ENCODE measurements at regions not wholly inside any gene's neighbourhood (a gene's known extent, or its start where the extent isn't known, plus 50 kb on each side); places are given as distances from the start of the nearest gene placed in this dataset.

DNA sequence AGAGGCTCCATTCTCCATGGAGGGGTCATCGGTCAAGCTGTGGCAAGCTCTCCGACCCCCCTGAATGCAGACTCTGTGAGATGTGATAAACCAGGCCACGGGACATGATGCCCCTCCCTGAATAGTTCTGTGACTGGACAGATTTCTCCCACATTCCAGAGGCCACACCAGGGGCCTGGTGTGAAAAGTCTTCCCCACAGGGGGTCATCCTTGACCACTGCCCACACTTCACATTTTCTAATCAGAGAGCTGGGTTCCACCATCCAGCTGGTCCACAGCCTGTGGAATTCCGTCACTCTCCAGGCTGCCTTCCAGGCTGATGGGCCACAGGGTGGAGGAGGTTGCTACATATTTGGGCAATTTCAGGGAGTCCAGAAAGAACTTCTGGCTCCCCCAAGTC lies 51.3 kb upstream of the CYRIA start:
- DNase-seq (ENCODE audit: extremely low spot score): no peak
- ChIA-PET POLR2A (no interaction called here), CTCF (interaction anchor here (5.3 kb wide), 1 partner anchor 13 kb away, joined by 32 read pairs; no protein-coding TSS in a partner anchor)
- TF ChIP-seq, protein P1, sequence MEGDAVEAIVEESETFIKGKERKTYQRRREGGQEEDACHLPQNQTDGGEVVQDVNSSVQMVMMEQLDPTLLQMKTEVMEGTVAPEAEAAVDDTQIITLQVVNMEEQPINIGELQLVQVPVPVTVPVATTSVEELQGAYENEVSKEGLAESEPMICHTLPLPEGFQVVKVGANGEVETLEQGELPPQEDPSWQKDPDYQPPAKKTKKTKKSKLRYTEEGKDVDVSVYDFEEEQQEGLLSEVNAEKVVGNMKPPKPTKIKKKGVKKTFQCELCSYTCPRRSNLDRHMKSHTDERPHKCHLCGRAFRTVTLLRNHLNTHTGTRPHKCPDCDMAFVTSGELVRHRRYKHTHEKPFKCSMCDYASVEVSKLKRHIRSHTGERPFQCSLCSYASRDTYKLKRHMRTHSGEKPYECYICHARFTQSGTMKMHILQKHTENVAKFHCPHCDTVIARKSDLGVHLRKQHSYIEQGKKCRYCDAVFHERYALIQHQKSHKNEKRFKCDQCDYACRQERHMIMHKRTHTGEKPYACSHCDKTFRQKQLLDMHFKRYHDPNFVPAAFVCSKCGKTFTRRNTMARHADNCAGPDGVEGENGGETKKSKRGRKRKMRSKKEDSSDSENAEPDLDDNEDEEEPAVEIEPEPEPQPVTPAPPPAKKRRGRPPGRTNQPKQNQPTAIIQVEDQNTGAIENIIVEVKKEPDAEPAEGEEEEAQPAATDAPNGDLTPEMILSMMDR (IDR thresholded peaks at IDR 0.05; ENCODE audit: control extremely low read depth, extremely low read depth, low read depth, missing control alignments): no peak

- ChIA-PET POLR2A (no interaction called here), CTCF (interaction anchor here (1.4 to 5.3 kb wide), 2 partner anchors 12 to 107 kb away, joined by 6 to 32 read pairs; no protein-coding TSS in a partner anchor)
- TF ChIP-seq, protein P1 (IDR thresholded peaks at IDR 0.05; ENCODE audit: control extremely low read depth, extremely low read depth, low read depth, missing control alignments): no peak
- no peak for DNase-seq (ENCODE audit: extremely low spot score)
These were observed 50.4 kb upstream of the CYRIA start for GRCh38 chr2:16716024-16716423.

Measured in GM10248 (cell line).